Keratinocyte (primary cell): ENCODE measurements at regions not wholly inside any gene's neighbourhood (a gene's known extent, or its start where the extent isn't known, plus 50 kb on each side); places are given as distances from the start of the nearest gene placed in this dataset.
A peak's percentile ranks its signal among the peaks of the same experiment; 100 is the strongest.

Experiments used
- DNase-seq: peaks from one replicate; pipeline ENCODE4 v3.0.0-alpha.2; 2011; ENCODE audit warnings: low read depth, missing footprints, low spot score
- FAIRE-seq: peaks from 2 replicates; lab custom pipeline; 2011; peaks lifted over from hg19 to GRCh38; lab: Jason Lieb, UNC
- H2AFZ ChIP-seq: 2 replicates; pipeline ENCODE4 v1.6.0; 2012; ENCODE audit warnings: low read length, control low read depth, inconsistent platforms; ENCODE audit not compliant: control insufficient read depth
- H3K27ac ChIP-seq: 2 replicates; pipeline ENCODE4 v1.5.1; 2011; ENCODE audit warnings: low read length; ENCODE audit not compliant: control insufficient read depth, insufficient read depth
- H3K27me3 ChIP-seq: 3 replicates; pipeline ENCODE4 v1.6.0; 2011; ENCODE audit warnings: low read length; ENCODE audit not compliant: control insufficient read depth, insufficient read depth; ENCODE audit errors: extremely low read depth
- H3K36me3 ChIP-seq, 2 experiments: 2 replicates in 1 of 2; 3 replicates in 1 of 2; pipeline ENCODE4 v1.5.1; 2011; ENCODE audit warnings: low read length in 2 of 2, mild to moderate bottlenecking in 1 of 2; ENCODE audit not compliant: control insufficient read depth in 2 of 2, insufficient read depth in 2 of 2; ENCODE audit errors: extremely low read depth in 1 of 2
- H3K4me1 ChIP-seq: 3 replicates; pipeline ENCODE4 v1.5.1; 2011; ENCODE audit warnings: low read length; ENCODE audit not compliant: control insufficient read depth, insufficient read depth; ENCODE audit errors: extremely low read depth
- H3K4me2 ChIP-seq: 3 replicates; pipeline ENCODE4 v1.6.0; 2011; ENCODE audit warnings: low read depth, low read length; ENCODE audit not compliant: control insufficient read depth, insufficient read depth; ENCODE audit errors: extremely low read depth
- H3K4me3 ChIP-seq, 3 experiments: fragments of 200-600 bp in 1 of 3; sonication (generic) in 1 of 3; 2 replicates in 2 of 3; 3 replicates in 1 of 3; pipeline ENCODE4 v1.5.1; 2011 to 2016; ENCODE audit warnings: low read length in 3 of 3, mild to moderate bottlenecking in 3 of 3, control low read depth in 2 of 3, inconsistent platforms in 1 of 3, low read depth in 1 of 3, mixed read lengths in 1 of 3, mixed run types in 1 of 3, moderate library complexity in 1 of 3; ENCODE audit not compliant: control insufficient read depth in 2 of 3, insufficient read depth in 2 of 3; ENCODE audit errors: extremely low read depth in 1 of 3
- H3K79me2 ChIP-seq: 2 replicates; pipeline ENCODE4 v1.6.0; 2012; ENCODE audit warnings: low read length; ENCODE audit not compliant: control insufficient read depth, insufficient read depth
- H3K9ac ChIP-seq: 3 replicates; pipeline ENCODE4 v1.6.0; 2011; ENCODE audit warnings: low read length; ENCODE audit not compliant: control insufficient read depth, insufficient read depth; ENCODE audit errors: extremely low read depth
- H3K9me1 ChIP-seq: 3 replicates; pipeline ENCODE4 v1.6.0; 2011; ENCODE audit warnings: low read length; ENCODE audit not compliant: control insufficient read depth, insufficient read depth; ENCODE audit errors: extremely low read depth
- H3K9me3 ChIP-seq: 2 replicates; pipeline ENCODE4 v1.5.1; 2012; ENCODE audit warnings: low read depth, low read length; ENCODE audit not compliant: control insufficient read depth
- H4K20me1 ChIP-seq: 3 replicates; pipeline ENCODE4 v1.6.0; 2011; ENCODE audit warnings: low read length; ENCODE audit not compliant: control insufficient read depth, insufficient read depth; ENCODE audit errors: extremely low read depth
- CTCF ChIP-seq, 3 experiments: IDR thresholded peaks in 1 of 3; conservative IDR thresholded peaks in 1 of 3; optimal IDR thresholded peaks in 1 of 3; 2 replicates in 2 of 3; 3 replicates in 1 of 3; pipeline versions ENCODE3 to v1.5.1; 2011; ENCODE audit warnings: low read length in 3 of 3, mild to moderate bottlenecking in 3 of 3, moderate library complexity in 2 of 3, control low read depth in 1 of 3, inconsistent platforms in 1 of 3; ENCODE audit not compliant: insufficient read depth in 2 of 3; ENCODE audit errors: extremely low read depth in 1 of 3
- EZH2 ChIP-seq: IDR thresholded peaks from one replicate; pipeline ENCODE4 v1.6.1; 2012; ENCODE audit warnings: inconsistent platforms, mild to moderate bottlenecking, low read length, moderate library complexity
- dilution Hi-C: fragments of 300-500 bp; cut with MboI; formaldehyde crosslinking; loops from one replicate; pipeline ENCODE4 v1.7.0; 2020; ENCODE audit warnings: low sequenced_read_pairs; ENCODE audit not compliant: extremely low pct_ligation_motif_present

DNA sequence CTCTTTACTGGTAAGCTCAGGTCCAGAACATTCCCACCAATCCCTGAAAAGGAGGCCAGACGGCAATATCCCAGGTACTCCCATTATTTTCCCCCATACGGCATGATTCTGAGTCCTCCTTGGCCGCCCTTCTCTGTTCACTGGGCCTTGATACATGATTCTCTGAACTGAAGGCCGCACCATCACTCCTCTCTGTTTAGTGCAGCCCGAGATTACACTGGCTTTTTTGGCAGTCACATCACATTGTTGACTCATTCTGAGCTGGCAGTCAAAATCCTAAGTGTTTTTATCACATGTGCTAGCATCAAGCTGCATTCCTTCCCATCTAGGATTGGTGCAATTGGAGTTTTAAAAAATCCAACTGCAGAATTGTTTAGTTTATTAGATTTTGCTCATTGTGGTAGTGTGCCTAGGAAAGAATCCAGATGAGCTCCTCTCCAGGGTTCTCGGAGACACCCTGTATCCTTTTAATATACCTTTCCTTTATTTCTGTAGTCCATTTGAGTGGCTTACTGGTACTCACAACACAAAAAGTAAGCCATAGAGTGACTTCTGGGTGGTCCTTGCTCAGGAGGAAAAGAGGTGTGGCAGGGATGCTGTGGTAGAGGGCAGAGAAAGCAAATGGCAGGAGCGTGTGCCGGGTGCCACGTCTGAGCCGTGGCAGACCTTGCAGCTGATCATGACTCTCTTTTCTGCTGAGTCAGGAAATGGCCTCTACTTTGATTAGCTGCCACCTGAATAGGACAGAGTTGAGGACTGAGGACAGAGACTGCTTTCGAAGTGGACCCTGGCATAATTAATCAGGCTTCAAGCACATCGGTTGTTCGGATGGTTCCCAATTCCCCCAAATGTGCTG is 121.1 kb upstream of the IL12B start:
- Histone ChIP-seq H3K4me2 (no peak overlapping the region), H3K79me2 (no peaks in the 10 kb centered on the region), H3K36me3 (no peaks in the 10 kb centered on the region), H3K4me3 (no peak overlapping the region), H3K27me3 (no peaks in the 10 kb centered on the region), H3K27ac (no peak overlapping the region), H3K9me3 (no peaks in the 10 kb centered on the region), H2AFZ (no peak overlapping the region), H3K9ac (no peak overlapping the region), H3K9me1 (no peaks in the 10 kb centered on the region), H3K4me1 (peaks cover 20% of the 10 kb centered on the region), H4K20me1 (no peaks in the 10 kb centered on the region)
- dilution Hi-C loops = no loop called here
- peak; percentile 56 for DNase-seq
- peak; percentile 81 for FAIRE-seq
- TF ChIP-seq EZH2 = no peak
- no peak for TF ChIP-seq CTCF (optimal IDR thresholded peaks at IDR 0.05 in 1 of 3, IDR thresholded peaks at IDR 0.05 in 1 of 3, conservative IDR thresholded peaks at IDR 0.05 in 1 of 3; ENCODE audit: extremely low read depth in 1 of 3, insufficient read depth in 2 of 3, low read length in 3 of 3)

DNA sequence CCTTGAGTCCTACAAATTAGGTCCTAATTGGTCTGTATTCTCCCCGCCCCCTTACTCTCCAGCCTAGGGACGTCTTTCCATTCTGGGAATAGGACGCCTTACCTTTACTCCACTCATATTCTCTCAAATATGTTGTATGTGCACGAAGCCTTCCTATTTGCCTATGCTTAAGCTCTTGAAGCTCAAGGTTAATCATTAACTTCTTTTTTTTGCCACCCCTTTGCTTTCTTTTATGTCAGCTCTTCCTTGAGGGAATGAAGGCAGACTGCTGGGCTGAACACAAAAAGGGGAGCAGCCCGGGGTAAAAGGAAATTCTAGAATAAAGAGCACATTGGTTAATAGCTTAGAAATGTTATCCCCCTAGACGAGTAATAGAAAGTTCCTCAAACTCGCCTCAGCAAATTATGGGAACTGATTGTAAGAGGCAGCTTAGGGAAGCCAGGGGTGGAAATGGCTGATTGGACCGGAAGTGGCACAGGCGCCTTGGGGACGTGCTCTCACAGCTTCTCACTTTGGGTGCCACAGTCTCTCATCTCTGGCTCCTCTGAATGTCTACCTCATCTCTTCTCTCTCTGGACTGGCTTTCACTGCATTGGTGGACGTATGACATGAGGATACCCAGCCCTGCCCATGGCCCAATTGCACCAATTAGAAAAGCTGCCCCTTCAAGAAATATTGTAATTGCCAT is 122.3 kb upstream of the IL12B start:
- Histone ChIP-seq H3K9me1 (no peaks in the 10 kb centered on the region), H3K9ac (no peak overlapping the region), H3K27me3 (no peaks in the 10 kb centered on the region), H3K4me3 (no peak overlapping the region), H3K4me1 (peaks cover 23% of the 10 kb centered on the region), H3K36me3 (no peaks in the 10 kb centered on the region), H3K4me2 (no peak overlapping the region), H3K27ac (no peak overlapping the region), H4K20me1 (no peaks in the 10 kb centered on the region), H3K79me2 (no peaks in the 10 kb centered on the region), H2AFZ (no peak overlapping the region), H3K9me3 (no peaks in the 10 kb centered on the region)
- FAIRE-seq (no peak), DNase-seq (no peak)
- dilution Hi-C loops = no loop called here
- TF ChIP-seq EZH2 (no peak), CTCF (optimal IDR thresholded peaks at IDR 0.05 in 1 of 3, IDR thresholded peaks at IDR 0.05 in 1 of 3, conservative IDR thresholded peaks at IDR 0.05 in 1 of 3; ENCODE audit: extremely low read depth in 1 of 3, insufficient read depth in 2 of 3, low read length in 3 of 3) (no peak)
